DMS53 (cell line): ENCODE measurements at regions not wholly inside any gene's neighbourhood (a gene's known extent, or its start where the extent isn't known, plus 50 kb on each side); places are given as distances from the start of the nearest gene placed in this dataset.
A peak's percentile ranks its signal among the peaks of the same experiment; 100 is the strongest.

Experiments
- DNase-seq: peaks from one replicate; lab custom pipeline; 2025; lab: John Stamatoyannopoulos, UW

DNA sequence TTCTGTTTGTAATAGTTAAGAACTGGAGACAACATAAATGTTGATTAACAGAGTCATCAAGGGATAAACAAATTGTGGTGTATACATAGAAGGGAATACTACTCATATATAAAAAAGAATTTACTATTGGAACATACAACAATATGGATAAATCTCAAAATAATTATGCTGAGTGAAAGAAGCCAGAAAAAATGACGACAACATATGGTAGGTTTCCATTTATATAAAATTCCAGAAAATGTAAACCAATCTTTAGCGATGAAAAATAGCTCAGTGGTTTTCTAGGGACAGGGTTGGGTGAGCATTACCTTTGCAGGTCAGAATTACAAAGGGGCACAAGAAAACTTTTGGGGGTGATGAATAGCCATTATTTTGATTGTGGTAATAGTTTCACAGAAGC lies 431.6 kb downstream of the PTPRU start:
- DNase-seq: no peak

DNA sequence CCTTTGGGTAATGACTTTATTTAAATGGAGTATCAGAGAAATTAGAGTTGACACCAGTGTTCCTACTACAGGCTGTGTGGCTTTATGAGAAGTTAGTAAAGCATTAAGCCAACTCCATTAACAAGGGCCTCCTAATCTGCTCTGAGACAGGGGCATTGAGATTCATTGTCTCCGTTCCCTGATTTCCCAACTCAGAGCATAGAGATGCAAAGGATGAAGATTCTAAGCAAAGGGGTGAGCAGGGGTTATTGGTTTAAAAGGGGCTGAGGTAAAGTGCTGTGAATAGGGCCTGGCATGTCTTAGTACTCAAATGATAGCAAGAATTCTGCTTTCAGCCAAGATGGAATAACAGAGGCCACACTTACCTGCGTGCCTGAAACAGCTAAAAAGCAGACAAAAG lies 428.4 kb downstream of the PTPRU start:
- DNase-seq: no peak

DNA sequence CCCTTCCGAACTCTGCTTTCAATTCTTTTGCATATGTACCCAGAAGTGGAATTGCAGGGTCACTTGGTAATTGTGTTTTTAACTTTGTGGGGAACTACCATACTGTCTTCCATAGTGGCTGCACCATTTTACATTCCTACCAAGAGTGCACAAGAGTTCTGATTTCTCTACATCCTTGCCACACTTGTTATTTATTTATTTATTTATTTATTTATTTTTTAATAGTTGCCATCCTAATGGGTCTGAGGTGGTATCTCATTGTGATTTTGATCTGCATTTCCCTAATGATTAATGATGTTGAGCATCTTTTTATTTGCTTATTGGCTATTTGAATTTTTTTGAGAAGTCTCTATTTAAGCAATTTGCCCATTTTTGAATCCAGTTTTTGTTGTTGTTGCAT lies 422.4 kb downstream of the PTPRU start:
- no peak for DNase-seq

DNA sequence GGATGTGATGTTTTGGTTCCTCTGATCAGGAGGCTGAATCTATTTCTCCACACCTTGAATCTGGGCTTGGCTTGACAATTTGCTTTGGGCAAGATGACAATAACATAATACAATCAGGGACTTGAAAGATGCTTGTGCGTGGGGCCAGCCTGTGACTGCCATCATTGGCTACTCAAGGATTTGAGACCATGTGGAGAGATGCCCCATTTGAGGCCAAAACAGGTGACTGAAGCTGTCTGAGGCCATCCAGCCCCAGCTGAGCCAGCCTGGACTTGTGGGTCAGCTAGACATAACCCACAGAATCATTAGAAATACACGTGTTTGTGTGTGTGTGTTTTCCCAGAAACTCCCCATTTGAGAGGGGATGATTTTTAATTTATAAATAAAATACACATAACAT lies 421.5 kb downstream of the PTPRU start:
- no peak for DNase-seq

DNA sequence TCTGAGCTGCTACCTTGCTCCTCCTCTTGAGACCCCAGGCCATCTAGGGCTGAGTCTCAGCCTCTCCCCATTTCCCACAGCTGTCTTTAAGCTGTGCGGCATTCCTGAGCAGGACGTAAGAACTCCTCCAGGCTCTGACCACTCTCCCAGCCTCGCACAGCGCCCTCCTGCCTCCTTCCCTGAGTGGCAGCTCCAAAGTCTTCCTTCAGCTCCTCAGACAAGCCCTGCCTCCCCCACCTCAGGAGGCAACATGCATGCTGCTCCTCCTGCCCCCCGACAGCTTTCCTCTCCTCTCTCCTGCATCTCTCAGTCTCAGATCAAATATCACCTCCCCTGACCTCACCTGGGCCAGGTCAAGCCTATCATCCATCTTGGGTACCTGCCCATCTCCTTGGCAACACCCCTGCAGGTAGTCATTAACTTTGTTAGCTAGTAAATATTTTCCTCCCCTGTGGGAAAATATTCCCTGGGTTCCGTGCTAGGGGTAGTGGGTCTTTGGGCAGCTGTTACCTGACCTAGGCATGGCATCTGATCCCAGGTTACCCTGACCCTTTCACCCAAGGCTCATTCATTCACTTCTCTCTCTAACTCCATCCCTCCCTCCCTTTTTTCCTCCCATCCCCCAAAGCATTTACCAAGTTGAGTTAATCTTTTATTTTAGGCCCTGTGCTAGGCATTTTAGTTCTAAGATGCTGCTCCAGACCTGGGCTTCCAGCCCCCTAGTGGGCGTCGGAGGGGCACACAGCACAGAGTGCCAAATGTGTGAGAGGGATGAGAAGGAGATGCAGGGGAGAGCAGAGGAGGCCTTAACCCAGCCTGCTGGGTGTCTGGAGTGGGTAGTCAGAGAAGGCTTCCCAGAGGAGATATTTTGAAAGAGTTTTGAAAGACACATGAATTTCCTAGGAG lies 419.9 kb downstream of the PTPRU start:
- no peak for DNase-seq

DNA sequence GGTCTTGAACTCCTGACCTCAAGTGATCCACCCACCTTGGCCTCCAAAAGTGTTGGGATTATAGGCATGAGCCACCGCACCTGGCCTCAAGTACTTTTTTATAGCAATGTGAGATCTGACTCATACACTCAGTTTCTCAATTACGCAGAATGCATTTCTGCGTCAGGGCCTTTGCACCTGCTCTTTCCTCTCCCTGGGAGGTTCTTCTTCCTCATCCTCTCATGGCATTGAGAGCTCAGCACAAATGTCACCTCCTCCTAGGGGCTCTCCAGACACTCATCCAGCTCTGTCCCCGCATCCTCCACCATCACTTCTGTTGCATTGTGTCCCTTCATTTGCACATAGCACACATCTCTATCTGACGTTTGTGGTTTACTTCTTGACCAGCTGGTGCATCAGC lies 418.8 kb downstream of the PTPRU start:
- peak; percentile 21 for DNase-seq

DNA sequence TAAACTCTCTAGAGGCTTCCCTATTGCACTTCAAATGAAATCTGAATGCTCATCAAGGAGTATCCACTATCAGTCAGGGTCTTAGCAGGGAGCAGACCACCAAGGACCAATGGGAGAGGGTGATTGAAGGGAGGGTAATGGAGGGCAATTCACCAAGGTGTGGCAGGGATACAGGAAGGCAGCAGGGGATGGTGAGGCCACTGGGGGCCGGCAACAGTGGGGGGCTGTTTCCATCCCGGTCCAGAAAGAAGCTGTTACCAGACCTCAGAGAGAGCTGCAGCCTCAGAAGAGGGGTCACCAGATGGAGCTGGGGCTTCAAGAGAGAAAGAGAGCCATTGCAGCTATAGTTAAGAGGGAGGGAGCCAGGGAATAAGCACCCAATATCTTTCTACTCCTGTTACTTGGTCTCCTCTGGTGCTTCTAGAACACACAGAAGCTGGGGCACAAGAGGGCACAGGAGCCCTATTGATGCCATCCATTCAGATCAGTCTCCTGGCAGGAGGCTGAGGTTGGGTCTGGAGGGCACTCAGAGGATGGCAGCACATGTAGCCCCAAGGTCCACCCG lies 417.6 kb downstream of the PTPRU start:
- no peak for DNase-seq

DNA sequence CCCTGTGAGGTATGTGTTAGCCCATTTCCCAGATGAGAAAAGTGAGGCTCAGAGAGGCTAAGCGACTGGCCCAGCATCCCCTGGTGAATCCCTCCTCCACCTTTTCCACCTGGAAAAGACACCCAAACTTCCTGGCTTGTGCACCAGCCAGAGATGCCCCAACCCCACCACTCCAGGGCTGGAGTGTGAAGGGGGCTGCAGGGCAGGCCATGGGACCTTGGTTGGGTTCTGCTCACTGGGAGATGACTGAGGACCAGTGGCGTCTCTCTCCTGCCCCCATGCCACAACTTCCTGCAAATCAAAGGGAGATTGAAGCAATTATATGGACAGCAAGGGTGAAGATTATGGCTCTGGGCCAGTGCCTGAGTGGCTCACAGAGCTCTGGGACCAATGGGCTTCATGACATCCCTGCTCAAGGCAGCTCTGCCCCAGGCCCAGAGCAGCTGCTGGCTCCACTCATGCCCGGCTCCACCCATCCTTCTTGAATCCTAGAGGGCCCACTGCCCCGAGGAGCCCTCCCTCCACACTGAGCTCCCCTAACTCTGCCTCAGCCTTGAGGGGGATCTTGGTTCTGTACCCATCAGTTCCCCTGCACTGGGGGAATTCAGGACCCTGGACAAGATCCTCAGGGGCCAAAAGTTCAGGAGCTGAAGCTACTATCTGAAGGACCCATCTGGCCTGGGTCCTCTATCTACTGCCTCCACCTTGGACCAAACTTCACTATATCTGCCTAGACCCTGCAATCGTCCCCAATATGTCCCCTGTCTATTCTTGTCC lies 416.9 kb downstream of the PTPRU start:
- no peak for DNase-seq

DNA sequence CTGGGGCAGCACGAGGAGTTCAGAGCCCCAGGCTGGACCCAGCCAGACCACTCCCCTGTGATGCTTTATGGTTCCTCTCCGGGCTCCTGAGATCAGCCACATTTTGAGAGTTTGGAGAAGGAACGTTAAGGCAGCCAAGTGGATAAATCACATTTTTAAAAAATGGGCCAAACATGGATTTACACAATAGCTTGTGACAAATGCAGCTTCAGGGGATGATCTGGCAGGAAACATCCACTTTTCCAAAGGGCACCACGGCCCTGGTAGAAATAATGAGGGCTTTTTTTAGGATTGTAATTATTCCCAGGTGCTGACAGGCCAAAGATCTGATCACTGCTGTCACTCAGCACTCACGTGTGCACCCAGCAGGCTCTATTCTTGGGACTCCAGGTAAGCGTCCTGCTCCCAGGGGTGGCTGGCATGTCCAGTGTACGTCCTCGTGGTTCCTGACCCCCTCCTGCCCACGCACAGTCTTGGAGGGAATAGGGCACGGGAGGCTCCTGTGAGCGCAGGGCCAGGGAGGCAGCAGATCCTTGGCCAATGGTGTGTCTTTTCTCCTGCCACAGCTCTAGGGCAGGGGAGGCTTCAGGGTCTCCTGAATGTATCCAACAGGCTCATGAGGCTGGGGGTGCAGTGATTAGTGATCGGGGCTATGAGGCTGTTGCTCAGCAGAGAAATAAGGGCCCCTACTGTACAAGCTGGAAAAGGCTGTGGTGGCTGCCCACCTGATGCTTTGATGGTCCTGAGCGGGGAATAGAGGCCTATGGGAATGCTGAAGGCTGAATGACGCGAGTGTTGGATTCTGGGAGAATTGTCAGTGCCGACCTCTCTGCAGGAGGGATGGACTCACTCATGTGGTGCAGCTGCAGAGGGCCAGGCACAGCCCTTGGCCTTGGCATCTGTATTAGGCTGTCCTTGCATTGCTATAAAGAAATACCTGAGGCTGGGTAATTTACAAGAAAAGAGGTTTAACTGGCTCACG lies 415.7 kb downstream of the PTPRU start:
- DNase-seq: no peak

DNA sequence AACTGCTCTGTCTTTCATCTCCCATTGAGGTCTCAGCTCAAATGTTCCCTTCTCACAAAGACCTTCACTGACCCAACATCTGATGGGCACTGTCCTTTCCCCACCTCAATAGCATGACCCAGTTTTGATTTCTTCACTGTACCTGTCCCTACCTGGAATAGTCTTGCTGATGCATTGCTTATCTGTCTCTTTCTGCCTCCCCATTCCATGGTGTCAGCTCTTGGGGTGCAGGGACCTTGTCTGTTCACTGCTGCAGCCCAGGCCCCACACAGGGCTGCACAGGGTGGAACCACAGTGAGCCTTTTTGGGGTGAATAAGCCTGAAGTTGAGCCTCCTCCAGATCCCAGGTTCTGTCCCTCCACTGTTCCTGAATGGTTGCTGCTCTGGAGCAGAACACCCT lies 414.9 kb downstream of the PTPRU start:
- no peak for DNase-seq

DNA sequence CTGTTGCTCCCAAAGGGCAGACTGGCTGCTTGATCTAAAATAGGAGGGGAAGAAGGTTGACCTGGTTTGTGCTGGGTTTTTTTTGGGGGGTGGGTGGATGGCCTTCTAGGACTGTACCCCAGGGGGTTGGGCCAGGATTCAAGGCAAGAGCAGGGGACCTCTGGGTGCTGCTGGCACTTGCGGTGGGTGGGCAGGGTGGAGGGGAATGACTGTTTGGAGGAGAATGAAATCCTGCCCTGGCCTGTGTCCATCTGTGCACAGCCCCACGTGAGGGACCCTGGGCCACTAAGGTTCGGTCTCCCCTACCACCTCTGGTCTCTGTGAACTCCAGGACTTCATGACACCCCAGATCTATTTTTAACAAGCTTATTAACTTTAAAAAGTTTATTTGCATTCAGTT lies 414.2 kb downstream of the PTPRU start:
- DNase-seq: no peak

DNA sequence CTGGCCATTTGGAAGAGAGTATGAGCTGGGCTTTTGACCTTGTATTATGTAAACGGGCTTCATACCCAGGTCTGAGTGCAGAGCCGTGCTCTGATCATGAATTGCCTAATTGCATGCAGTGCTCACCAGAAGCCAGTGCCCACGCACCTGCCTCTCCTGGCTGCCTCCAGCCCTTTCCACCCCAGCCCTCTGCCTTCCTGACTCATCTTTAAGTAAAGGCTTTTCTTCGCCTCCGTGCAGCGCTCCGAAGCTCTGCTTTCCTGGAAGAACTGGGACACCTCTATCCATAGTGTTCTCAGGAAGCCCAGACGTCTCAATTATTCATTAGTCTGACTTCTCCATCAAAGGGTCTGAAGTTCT lies 413.7 kb downstream of the PTPRU start:
- DNase-seq: peak; percentile 8

DNA sequence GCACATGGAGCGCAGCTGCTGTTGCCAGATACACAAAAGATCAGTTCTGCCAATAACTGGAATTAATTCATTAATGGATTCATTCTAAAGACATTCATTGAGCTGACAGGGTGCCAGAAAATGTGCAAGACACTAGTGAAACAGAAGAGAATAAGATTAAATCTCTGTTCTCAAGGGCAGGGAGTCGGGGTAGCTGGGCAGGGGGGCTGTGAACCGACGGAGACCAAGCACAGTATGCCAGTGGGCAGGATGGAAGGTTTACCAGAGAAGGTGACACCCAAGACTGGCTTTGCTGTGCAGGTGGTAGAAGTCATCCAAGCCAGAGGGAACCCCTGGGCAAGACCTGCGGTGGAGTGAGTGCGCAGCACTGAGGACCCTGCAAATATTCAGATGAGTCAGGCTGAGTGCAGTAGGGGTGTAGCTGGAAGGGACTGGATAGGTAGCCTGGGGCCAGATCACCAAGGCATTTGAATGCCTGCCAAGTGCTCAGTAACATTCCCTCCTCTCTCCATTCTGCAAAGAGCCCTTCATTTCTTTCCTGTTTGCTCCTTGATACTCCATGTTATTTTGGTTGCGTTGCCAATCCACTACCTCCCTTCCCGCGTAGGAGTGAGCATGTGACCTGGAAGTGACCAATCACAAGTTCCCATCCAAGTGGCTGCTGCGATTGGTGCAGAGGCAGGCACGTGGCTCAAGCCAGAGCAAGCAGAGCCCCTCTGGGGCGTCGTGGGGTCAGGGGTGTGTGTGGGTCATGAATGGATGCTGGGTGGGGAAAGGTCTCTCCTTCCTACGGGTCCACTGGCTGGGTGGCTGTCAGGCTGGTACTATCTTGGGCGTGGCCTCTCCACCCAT lies 413.1 kb downstream of the PTPRU start:
- DNase-seq: no peak

DNA sequence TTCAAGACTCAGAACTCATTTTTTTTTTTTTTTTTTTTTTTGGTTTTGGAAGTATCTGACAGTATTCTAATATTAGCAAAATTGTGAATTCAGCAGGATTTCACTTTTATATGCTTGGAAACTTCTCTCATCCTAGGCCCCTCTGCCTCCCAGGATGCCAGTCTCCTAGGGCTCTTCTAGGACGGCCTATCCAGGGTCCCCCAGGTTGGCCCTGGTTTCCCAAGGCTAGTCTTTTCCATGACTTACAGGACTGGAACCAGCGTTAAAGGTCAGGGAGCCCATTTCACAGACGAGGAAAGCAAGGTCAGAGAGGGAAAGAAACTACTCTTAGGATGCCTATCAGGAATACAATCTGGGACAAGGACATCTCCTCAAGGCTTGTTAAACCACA lies 412.5 kb downstream of the PTPRU start:
- DNase-seq: no peak

DNA sequence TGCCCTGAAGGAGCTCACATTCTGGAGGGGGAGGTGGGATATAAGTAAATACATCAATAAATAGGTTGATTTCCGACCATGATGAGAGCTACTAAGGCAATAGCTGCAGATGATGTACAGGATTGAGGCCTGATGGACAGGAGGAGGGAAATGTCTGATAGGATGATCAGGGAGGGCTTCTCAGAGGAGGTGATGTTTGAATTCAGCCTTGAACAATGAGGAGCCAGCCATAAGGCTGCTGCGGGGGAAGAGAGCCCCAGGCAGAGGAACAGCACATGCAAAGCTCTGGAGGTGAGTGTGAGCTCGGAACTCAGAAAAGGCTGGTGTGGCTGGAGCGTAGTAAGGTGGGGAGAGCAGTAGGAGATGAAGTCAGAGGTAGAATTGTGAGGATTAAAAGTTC lies 411.7 kb downstream of the PTPRU start:
- DNase-seq: no peak

DNA sequence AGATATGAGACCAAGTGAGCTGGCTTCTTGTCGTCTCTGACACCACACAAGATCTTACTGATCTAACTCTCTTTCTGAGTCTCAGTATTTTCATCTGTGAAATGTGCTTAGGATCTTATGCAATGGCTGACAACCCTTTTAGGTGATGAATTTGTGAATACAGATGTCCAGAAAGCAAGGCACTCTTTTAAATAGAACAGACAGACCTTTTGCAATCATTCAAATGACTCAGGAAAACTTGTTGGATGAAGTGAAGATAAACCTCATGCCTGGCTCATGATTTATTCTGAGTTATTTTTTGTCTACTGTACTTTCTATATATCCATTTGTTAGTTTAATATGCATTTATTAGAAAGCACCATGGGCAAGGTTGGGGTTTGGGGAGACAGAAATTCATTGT lies 411.3 kb downstream of the PTPRU start:
- no peak for DNase-seq

DNA sequence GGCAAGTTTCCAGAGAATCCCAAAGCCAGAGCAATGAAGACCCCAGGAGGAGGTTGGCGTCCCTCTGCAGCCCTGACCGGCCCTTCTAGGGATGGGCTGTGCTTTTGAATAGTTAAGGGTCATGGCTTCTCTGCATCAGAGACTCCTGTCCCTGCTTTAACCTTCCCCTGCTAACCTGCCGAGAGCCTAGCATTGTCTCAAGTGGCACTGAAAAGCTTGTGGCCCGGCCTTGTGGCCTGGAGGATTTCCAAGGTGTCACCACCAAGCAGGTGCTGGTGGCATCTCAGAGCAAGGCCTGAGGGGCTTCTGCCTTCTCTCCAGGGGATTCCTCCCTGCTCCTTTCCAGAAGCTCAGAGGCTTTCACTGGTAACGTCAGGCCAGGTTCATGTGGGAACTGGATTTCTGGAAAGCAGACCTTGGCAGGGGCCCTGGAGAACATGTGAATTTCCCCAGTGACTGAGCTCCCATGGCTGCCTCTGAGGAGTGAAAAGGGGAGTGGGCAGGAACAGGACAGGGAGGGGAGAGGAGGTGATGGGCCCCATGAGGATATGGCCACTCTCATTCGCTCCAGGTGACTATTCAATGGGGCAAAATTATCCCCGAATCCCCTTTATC lies 409.9 kb downstream of the PTPRU start:
- DNase-seq: no peak

DNA sequence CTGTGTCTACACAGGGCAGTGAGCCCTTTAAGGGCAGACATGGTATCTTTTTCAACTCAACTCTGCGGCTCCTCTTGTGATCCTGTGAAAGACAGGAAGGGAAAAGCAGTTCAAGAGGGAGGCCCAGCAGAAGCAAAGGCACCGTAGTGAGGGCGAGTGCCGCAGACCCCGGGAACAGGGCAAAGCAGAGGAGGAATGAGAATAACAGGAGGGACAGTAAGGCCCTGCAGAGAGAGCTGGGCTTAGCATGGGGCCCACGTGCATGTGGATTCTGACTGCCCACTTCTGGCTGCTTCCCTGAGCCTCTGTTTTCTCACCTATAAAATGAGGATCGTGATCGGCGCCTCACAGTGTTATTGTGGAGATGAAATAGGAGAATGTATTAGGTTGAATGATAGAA lies 409.3 kb downstream of the PTPRU start:
- no peak for DNase-seq

DNA sequence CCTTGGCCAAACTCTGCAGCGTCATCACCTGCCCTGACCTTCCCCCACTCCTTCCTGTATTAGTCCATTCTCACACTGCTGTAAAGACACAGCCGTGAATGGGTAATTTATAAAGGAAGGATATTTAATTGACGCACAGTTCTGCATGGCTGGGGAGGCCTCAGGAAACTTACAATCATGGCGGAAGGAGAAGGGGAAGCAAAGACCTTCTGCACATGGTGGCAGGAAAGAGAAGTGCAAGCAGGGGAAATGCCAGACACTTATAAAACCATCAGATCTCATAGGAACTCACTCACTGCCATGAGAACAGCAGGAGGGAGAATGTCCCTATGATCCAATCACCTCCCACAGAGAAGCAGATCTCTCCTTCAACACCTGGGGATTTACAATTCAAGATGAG lies 408.5 kb downstream of the PTPRU start:
- DNase-seq: no peak

DNA sequence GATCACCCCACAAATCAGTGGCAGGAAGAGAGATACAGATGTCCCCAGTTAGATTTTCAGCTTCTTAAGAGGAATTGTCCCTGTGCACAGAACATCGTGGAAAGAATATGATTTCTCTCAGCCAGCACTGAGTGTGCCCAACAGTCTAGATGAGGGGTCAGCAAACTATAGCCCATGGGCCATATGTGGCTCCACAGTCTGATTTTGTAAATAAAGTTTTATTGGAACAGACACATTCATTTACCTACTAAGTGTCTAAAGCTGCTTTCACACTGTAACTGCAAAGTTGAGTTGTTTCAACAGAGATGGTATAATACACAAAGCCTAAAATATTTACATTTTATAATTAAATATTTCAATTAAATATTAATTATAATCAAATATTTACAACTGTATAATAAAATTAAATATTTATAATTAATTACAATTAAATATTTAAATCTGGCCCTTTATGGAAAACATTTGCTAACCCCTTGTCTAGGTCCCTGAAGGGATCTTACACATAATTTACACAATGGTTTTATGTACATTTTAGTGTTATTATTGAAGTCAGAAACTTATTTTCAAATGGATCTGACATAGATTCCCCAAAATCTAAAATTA lies 407.6 kb downstream of the PTPRU start:
- DNase-seq: no peak
